8988T (cell line): ENCODE measurements at regions not wholly inside any gene's neighbourhood (a gene's known extent, or its start where the extent isn't known, plus 50 kb on each side); places are given as distances from the start of the nearest gene placed in this dataset.

Experiments used
- DNase-seq: peaks from one replicate; pipeline ENCODE4 v3.0.0; 2011

DNA sequence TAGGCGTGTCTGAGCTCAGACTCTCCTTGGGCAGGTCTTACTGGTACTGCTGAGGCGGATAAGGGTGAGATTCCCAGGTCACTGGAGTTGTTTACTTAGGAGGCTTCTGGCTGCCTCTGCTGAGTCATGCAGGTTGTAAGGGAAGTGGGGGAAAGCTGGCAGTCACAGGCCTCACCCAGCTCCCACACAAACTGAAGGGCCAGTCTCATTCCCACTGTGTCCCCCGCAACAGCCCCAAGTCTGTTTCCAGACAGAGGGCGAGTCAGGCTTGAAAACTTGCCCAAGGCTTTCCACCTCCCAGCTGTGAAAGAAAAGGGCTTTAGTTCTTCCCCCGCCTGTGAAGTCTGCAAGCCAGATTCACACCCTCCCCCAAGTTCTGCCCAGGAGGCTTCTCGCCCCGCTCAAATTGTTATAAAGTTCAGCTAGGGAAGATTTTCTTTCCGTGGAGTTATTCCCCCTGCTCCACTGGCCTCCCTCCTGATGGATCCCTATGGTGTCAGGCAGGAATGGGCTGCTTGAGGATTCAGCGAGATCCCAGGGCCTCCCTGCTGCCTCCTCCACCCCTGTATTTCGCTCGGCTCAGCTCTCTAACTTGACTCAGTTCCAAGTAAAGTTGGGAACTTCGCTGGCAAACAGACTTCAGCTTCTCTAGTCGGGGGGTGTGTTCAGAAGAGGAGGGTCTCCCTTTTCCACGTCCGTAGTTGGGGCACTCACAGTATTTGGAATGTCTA is 248.6 kb downstream of the NR4A2 start:
- DNase-seq: no peak

DNA sequence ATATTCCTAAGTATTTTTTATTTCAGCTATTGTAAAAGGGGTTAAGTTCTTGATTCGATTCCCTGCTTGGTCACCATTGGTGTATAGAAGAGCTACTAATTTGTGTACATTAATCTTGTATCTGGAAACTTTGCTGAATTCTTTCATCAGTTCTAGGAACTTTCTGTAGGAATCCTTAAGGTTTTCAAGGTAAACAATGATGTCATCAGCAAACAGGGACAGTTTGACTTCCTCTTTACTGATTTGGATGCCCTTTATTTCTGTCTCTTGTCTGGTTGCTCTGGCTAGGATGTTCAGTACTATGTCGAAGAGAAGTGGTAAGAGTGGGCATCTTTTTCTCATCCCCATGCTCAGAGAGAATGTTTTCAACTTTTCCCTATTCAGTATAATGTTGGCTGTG is 252.7 kb downstream of the NR4A2 start:
- no peak for DNase-seq

GRCh38 chr2:156077041-156077742 is 255.3 kb downstream of the NR4A2 start:
- DNase-seq: no peak

- no peak for DNase-seq
These were observed 266.6 kb downstream of the NR4A2 start for GRCh38 chr2:156065912-156066311.

- no peak for DNase-seq
These were observed 268.0 kb downstream of the NR4A2 start for GRCh38 chr2:156064540-156064939.

GRCh38 chr2:156057647-156058046 is 274.9 kb downstream of the NR4A2 start:
- no peak for DNase-seq

DNA sequence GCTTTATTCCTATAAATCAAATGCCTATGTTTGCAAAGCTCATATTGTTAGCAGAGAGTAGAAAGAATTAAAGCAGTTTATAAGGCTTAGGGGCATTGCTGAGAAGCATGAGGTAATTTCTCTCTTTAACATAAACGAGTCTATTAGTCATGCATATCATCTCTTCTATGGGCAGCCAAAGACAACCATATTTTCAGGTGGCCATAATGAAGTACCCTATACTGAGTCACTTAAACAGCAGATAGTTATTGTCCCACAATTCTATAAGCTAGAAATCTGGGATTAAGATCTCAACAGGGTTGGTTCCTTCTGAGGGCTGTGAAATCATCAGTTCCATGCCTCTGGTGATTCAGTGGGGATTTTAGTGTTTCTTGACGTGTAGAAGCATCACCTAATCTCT is 277.5 kb downstream of the NR4A2 start:
- DNase-seq: no peak

DNA sequence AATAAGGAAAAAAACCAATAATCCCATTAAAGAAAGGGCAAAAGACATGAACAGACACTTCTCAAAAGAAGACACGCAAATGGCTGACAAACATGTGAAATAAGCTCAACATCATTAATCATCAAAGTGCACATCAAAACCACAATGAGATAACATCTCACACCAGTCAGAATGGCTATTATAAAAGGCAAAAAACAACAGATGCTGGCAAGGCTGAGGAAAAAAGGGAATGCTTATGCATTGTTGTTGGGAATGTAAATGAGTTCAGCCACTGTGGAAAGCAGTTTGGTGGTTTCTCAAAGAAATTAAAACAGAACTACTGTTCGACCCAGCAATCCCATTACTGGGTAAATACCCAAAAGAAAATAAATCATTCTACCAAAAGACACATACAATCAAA is 285.6 kb downstream of the NR4A2 start:
- no peak for DNase-seq

- DNase-seq: no peak
These were observed 289.6 kb downstream of the NR4A2 start for GRCh38 chr2:156042895-156043294.

GRCh38 chr2:156038021-156038420 is 294.5 kb downstream of the NR4A2 start:
- DNase-seq: no peak

GRCh38 chr2:156037482-156037881 is 295.0 kb downstream of the NR4A2 start:
- no peak for DNase-seq

- no peak for DNase-seq
These were observed 301.4 kb downstream of the NR4A2 start for GRCh38 chr2:156031121-156031520.

GRCh38 chr2:156023229-156023869 is 309.2 kb downstream of the NR4A2 start:
- no peak for DNase-seq

DNA sequence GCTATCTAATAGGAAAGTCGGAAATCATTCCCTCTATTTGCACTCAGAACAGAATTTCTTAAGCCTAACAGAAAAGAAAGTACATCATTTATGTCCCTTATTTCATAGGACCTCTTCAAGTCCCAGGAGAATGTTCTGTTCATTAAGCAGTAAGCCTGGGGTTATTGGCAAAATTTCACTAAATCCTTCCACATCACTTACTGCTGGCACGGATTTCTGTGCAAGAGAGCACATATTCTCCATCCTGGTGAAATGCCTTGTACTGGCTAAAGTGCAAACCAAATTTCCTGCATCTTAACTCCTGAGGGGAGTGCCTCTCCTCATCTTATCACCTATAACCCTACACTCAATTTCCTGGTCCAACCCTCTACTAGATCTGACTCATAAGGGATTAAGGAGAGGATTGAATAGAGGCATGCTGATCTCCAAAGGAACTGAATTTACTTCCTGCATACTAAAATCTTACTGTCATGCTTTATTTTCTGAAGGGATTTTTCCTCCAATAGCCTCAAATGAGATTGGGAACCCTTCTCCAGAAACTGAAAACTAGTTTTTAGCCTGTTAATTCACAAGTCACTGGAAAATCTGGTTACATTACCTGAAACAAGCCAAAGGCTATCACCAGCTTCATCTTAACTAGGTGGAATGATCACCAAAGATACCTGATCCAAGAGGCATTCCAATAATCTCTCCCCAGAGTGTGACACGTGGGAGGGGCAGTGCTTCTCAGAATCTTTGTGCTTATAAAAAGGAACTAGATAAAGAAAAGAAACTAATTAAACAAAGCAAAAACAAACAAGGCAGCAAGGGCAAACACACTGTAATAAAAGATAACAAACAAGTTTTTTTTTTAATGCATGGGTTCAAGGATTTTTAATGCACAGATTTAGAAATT is 311.1 kb downstream of the NR4A2 start:
- DNase-seq: no peak

DNA sequence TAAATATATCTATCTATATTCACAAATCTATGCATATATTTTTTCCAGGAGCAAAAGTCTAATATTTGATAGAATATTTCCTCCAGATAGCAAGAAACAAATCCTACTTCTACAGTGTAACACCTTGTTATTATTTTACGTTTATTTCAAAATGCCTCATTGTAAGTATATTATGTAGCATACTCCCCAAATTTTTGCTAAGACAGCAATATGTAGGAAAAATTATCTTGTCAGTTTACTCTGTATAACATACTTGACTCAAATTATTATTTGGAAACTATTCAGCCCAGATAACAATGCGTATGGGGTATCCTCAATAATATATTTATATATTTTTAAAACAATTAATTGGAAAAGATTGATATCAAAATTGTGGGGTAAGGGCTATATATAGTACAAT is 313.2 kb downstream of the NR4A2 start:
- DNase-seq: no peak

- DNase-seq: no peak
These were observed 315.1 kb downstream of the NR4A2 start for GRCh38 chr2:156017341-156017885.

DNA sequence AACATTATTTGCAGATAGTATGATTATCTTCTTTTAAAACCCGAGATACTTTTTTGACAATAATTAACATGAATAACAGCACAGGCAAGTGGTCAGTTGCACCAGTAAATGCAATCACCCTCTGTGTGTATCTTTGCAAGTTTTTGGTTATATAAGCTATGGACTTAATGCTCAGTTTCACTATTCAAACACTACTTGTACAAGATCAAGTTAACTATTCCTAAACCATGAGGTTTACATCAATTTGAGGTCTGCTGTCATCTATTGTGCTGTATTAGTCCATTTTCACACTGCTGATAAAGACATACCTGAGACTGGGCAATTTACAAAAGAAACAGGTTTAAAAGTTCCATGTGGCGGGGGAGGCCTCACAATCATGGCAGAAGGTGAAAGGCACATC is 323.2 kb downstream of the NR4A2 start:
- DNase-seq: no peak

DNA sequence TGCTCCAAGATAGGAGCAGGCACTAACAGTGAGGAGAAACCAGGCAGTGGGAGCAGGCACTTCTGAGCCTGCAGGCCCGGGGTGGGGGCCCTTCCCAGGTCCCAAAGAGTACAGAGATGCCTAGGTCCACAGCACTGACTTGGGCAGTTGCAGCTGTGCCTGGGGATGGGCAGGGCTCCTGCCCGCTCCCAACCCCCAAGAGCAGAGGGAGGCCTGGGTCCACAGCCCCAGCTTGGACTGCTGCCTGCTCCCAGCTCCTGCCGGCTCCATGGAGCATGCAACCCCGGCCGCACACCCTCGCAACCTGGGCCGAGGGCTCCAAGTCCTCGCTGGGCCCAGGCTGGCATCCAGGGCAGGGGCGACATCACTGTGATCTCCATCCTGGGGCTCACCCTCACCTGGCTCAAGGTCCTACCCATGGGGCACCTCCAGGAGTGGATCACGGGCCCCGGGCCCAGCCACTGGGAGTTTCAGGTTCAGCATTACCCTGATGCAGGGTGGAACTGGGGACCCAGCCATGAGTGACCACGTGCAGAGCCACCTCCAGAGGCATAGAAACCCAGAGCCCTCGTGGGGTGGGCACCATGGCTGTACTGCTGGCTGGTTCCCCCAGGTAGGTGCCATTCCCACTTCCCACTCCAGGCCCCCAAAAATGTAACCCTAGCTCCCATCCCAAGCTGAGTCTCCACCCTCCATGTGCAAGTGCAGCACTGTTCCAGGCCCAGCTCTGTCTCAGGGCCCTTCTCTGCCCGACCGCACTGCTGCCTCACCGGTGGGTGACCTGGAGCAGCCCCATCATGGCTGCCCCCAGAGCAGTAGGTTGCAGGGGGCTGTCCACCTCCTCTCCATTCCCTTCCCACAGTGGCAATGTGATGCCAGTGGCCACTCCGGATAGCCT is 325.6 kb downstream of the NR4A2 start:
- DNase-seq: no peak

DNA sequence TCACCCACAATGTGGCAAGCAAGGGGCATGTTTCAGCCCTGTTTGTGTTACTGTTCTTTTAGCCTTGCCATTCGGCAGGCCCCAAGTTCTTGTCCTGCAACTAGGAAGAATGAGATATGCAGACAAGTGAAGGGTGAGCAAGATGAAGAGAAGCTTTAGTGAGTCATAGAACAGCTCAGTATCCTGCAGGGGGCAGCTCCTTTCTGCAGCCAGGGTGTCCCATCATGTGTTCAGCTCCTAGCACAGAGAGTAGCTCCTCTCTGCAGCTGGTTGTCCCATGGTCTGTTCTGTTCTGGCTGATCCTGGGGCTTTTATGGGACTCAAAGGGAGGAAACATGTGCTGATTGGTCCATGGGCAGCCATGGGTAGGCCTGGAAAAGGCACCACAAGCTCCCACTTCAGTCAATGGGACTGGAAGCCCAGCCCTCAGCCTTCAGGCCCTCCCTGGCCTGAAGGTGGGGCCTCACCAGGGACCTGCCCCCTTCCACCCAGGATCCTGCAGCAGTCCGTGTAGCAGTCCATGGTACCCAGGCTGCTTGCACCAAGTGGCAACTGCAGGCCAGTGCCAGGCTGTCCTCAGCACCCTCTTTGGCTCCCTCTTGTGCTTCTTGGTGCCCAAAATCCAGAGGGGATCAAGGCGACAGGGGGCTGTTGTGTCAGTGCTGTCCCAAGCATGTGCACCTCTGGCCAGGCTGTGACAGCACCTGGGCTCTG is 326.4 kb downstream of the NR4A2 start:
- no peak for DNase-seq

GRCh38 chr2:156005531-156005930 is 327.0 kb downstream of the NR4A2 start:
- DNase-seq: no peak

DNA sequence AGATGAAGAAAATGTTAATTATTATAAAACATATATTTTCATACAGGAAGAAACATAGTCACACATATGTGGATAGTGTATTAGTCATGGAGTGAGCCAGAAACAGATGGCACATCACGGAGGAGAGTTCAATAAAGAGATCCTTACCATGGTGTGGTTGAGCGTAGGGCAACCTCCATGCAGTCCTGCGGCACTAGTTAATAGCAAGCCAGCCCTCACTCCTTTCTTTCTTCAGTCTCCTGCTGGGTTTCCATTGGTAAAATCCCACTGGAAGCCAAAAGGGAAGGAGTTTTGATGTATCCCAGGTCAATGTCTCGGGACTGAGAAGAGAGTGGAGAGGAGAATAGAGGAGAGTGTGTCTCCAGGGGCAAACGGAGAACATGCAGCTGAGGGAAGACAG is 328.1 kb downstream of the NR4A2 start:
- no peak for DNase-seq
